Suppressor macrophage (primary cell): ENCODE measurements at regions not wholly inside any gene's neighbourhood (a gene's known extent, or its start where the extent isn't known, plus 50 kb on each side); places are given as distances from the start of the nearest gene placed in this dataset.

ENCODE experiments used
- DNase-seq, 4 experiments: peaks; one replicate each; pipeline ENCODE4 v3.0.0-alpha.2; 2020 to 2022

GRCh38 chr3:147604136-147604535 is 195.0 kb downstream of the ZIC1 start:
- no peak for DNase-seq

- no peak for DNase-seq
Observed at GRCh38 chr3:147613725-147614124, 204.6 kb downstream of the ZIC1 start.

- no peak for DNase-seq
Observed at GRCh38 chr3:147614210-147614609, 205.0 kb downstream of the ZIC1 start.

GRCh38 chr3:147615035-147615434 is 205.9 kb downstream of the ZIC1 start:
- DNase-seq: no peak

- DNase-seq: peak in 2 of 4 experiments; percentile 26 to 27
Observed at GRCh38 chr3:147616998-147617619, 207.9 kb downstream of the ZIC1 start.

- no peak for DNase-seq
Observed at GRCh38 chr3:147618691-147619090, 209.5 kb downstream of the ZIC1 start.

- no peak for DNase-seq
Observed at GRCh38 chr3:147619921-147620560, 210.9 kb downstream of the ZIC1 start.

GRCh38 chr3:147620906-147621305 is 211.7 kb downstream of the ZIC1 start:
- no peak for DNase-seq

GRCh38 chr3:147630921-147631415 is 221.8 kb downstream of the ZIC1 start:
- DNase-seq: no peak

- DNase-seq: no peak
Observed at GRCh38 chr3:147640781-147641180, 231.6 kb downstream of the ZIC1 start.

- no peak for DNase-seq
Observed at GRCh38 chr3:147645761-147646160, 236.6 kb downstream of the ZIC1 start.

GRCh38 chr3:147649475-147649874 is 240.3 kb downstream of the ZIC1 start:
- no peak for DNase-seq

GRCh38 chr3:147651107-147651778 is 242.1 kb downstream of the ZIC1 start:
- no peak for DNase-seq

- DNase-seq: no peak
Observed at GRCh38 chr3:147652651-147653366, 243.6 kb downstream of the ZIC1 start.

- DNase-seq: no peak
Observed at GRCh38 chr3:147653367-147653923, 244.3 kb downstream of the ZIC1 start.

GRCh38 chr3:147654827-147655226 is 245.7 kb downstream of the ZIC1 start:
- DNase-seq: no peak

GRCh38 chr3:147655236-147655635 is 246.1 kb downstream of the ZIC1 start:
- no peak for DNase-seq

GRCh38 chr3:147656023-147656422 is 246.9 kb downstream of the ZIC1 start:
- no peak for DNase-seq

- no peak for DNase-seq
Observed at GRCh38 chr3:147661916-147662315, 252.8 kb downstream of the ZIC1 start.

GRCh38 chr3:147662705-147663104 is 253.5 kb downstream of the ZIC1 start:
- DNase-seq: no peak

GRCh38 chr3:147669077-147669476 is 259.9 kb downstream of the ZIC1 start:
- no peak for DNase-seq

GRCh38 chr3:147672035-147672434 is 262.9 kb downstream of the ZIC1 start:
- DNase-seq: no peak

- no peak for DNase-seq
Observed at GRCh38 chr3:147672436-147672835, 263.3 kb downstream of the ZIC1 start.
